Colonic mucosa (tissue), 4 donors: ENCODE measurements at regions not wholly inside any gene's neighbourhood (a gene's known extent, or its start where the extent isn't known, plus 50 kb on each side); places are given as distances from the start of the nearest gene placed in this dataset.

ENCODE experiments used
- DNase-seq: peaks from one replicate; pipeline ENCODE4 v3.0.0-alpha.2; 2020
- H3K27ac ChIP-seq: fragments of 200-600 bp; one replicate; pipeline ENCODE4 v1.8.0; 2021
- H3K27me3 ChIP-seq: fragments of 200-600 bp; one replicate; pipeline ENCODE4 v1.8.0; 2021
- H3K36me3 ChIP-seq: fragments of 200-600 bp; one replicate; pipeline ENCODE4 v1.8.0; 2021
- H3K4me1 ChIP-seq: fragments of 200-600 bp; one replicate; pipeline ENCODE4 v1.8.0; 2021; ENCODE audit warnings: mild to moderate bottlenecking
- H3K4me3 ChIP-seq: fragments of 200-600 bp; one replicate; pipeline ENCODE4 v1.8.0; 2021
- H3K9ac ChIP-seq, 2 donors: one replicate each; pipeline ENCODE4 v1.7.0; 2013; ENCODE audit warnings: control low read depth in 2 of 2, low read depth in 2 of 2, low read length in 2 of 2
- H3K9me3 ChIP-seq: fragments of 200-600 bp; one replicate; pipeline ENCODE4 v1.8.0; 2021
- intact Hi-C: fragments of 100-400 bp; cut with DNase I; formaldehyde crosslinking; loops from one replicate; pipeline ENCODE4 v1.14.1; 2022
- TF ChIP-seq, protein P1 (sequence below): fragments of 200-600 bp; IDR thresholded peaks from one replicate; pipeline ENCODE4 v1.8.0; 2022; ENCODE audit warnings: antibody characterized with exemption, mild to moderate bottlenecking
- donor health status: healthy.
- donor health status: DM: no; HTN: no; CAD: no.
- donor health status: DM: no; HTN: no; CAD: no.

DNA sequence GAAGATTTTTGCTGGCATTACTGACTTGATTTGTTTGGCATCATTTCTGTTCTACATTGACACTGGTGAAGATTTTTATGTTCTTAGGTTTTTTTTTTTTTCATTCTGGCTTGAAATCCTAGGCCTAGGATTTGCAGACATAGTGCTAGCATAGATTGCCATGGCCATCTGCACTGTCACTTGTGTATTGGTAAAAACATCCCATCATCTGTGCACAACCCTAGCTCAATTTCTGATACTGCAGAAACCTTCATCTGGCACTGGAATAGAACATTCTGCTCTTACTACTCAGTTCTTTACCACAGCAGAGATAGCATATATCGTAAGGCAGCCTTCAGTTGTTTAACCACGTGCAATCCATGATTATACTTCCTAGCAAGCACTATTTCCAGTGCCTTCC lies 111.5 kb upstream of the IL15 start:
- no peaks in the 10 kb centered on the region for H3K36me3 ChIP-seq
- H3K9me3 ChIP-seq = no peaks in the 10 kb centered on the region
- H3K27me3 ChIP-seq = no peaks in the 10 kb centered on the region
- no peak overlapping the region for H3K4me3 ChIP-seq
- no peak for DNase-seq
- no peak overlapping the region for H3K9ac ChIP-seq
- intact Hi-C loops = no loop called here
- TF ChIP-seq, protein P1, sequence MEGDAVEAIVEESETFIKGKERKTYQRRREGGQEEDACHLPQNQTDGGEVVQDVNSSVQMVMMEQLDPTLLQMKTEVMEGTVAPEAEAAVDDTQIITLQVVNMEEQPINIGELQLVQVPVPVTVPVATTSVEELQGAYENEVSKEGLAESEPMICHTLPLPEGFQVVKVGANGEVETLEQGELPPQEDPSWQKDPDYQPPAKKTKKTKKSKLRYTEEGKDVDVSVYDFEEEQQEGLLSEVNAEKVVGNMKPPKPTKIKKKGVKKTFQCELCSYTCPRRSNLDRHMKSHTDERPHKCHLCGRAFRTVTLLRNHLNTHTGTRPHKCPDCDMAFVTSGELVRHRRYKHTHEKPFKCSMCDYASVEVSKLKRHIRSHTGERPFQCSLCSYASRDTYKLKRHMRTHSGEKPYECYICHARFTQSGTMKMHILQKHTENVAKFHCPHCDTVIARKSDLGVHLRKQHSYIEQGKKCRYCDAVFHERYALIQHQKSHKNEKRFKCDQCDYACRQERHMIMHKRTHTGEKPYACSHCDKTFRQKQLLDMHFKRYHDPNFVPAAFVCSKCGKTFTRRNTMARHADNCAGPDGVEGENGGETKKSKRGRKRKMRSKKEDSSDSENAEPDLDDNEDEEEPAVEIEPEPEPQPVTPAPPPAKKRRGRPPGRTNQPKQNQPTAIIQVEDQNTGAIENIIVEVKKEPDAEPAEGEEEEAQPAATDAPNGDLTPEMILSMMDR = no peak
- H3K27ac ChIP-seq = no peak overlapping the region
- no peaks in the 10 kb centered on the region for H3K4me1 ChIP-seq

DNA sequence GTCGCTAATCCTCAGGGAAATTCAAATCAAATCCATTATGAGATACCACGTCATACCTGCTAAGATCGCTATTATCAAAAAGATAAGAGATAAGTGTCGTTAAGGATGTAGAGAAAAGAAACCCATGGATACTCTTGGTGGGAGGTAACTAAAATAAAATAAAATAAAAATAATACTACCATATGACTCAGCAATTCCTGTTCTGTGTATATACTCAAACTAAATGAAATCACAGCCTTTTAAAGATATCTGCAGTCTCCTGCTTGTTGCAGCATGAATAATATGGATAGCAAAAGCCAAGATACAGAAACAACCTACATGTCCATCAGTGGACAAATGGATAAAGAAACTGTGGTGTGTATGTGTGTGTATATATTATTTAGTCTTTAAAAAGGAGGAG lies 105.8 kb upstream of the IL15 start:
- no peak for DNase-seq
- no peak overlapping the region for H3K4me3 ChIP-seq
- TF ChIP-seq, protein P1 = no peak
- intact Hi-C loops = no loop called here
- H3K36me3 ChIP-seq = no peaks in the 10 kb centered on the region
- H3K27me3 ChIP-seq = no peaks in the 10 kb centered on the region
- no peak overlapping the region for H3K27ac ChIP-seq
- no peak overlapping the region for H3K9ac ChIP-seq
- H3K4me1 ChIP-seq = no peaks in the 10 kb centered on the region
- H3K9me3 ChIP-seq = no peaks in the 10 kb centered on the region

DNA sequence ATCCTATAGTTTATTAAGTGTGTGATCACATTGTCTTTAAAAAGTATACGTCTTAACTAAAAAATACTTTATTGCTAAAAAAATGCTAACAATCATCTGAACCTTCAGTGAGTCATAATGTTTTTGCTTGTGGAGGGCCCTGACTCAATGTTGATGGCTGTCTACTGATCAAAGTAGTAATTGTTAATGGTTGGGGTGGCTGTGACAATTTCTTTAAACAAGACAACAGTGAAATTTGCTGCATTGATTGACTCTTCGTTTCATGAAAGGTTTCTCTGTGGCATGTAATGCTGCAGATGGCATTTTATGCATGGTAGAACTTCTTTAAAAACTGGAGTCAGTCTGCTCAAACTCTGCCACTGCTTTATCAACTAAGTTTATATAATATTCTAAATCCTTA lies 101.4 kb upstream of the IL15 start:
- Histone ChIP-seq H3K36me3 (no peaks in the 10 kb centered on the region), H3K27ac (no peak overlapping the region), H3K9me3 (no peaks in the 10 kb centered on the region), H3K27me3 (no peaks in the 10 kb centered on the region), H3K4me1 (no peaks in the 10 kb centered on the region), H3K9ac (no peak overlapping the region), H3K4me3 (no peak overlapping the region)
- DNase-seq = no peak
- intact Hi-C loops = no loop called here
- TF ChIP-seq, protein P1 = no peak

DNA sequence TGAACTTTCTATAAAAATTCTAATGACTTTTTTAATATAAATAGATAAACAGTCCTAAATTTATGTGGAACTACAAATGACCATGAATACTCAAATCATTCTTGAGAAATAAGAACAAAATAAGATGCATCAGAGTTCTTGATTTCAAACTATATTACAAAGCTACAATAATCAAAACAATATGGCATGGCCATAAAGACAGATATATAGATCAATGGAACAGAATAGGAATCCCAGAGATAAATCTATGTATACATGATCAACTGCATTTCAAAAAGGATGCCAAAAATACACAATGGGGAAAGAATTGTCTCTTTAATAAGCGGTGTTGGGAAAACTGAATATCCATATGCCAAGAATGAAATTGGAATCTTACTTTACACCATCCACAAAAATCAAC lies 98.4 kb upstream of the IL15 start:
- DNase-seq = no peak
- Histone ChIP-seq H3K27me3 (no peaks in the 10 kb centered on the region), H3K9me3 (no peaks in the 10 kb centered on the region), H3K4me1 (no peaks in the 10 kb centered on the region), H3K27ac (no peak overlapping the region), H3K9ac (no peak overlapping the region), H3K4me3 (no peak overlapping the region), H3K36me3 (no peaks in the 10 kb centered on the region)
- TF ChIP-seq, protein P1 = no peak
- intact Hi-C loops = no loop called here

DNA sequence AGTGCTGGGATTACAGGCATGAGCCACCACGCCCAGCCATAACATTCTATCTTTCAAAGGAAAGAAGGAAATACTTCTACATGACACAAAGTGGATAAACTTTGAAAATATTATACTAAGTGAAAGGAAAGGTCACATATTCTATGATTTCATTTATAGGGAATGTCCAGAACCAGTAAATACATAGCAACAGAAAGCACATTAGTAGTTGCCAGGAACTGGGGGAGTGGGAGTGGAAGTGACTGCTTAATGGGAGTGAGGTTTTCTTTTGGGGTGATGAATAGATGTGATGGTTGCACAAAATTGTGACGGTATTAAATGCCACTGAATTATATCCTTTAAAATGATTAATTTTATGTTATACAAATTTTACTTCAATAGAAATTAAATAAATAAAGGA lies 95.7 kb upstream of the IL15 start:
- Histone ChIP-seq H3K27me3 (no peaks in the 10 kb centered on the region), H3K4me1 (no peaks in the 10 kb centered on the region), H3K9me3 (no peaks in the 10 kb centered on the region), H3K4me3 (no peak overlapping the region), H3K36me3 (no peaks in the 10 kb centered on the region), H3K9ac (no peak overlapping the region), H3K27ac (no peak overlapping the region)
- intact Hi-C loops = no loop called here
- no peak for DNase-seq
- TF ChIP-seq, protein P1 = no peak

DNA sequence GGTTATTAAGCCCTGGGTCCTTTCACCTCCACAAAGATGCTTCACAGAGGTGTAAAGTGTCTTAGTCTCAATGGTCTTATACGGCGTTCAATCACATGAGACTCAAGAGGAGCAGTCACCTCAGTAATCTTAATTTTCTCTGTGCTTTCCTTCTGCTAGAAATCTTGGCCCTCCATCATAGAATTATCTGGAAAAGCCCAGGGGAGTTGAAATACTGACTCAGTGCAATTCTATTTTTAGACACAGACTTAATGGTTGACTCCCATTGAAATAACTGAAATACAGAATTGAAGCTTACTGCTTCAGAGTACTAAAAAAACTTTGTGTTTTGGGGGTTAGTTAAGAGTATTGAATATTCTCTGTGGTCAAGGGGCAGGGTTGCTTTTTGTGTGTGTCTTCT lies 94.5 kb upstream of the IL15 start:
- no peak overlapping the region for H3K4me3 ChIP-seq
- no peaks in the 10 kb centered on the region for H3K36me3 ChIP-seq
- H3K27me3 ChIP-seq = no peaks in the 10 kb centered on the region
- TF ChIP-seq, protein P1 = no peak
- no peak overlapping the region for H3K27ac ChIP-seq
- no peaks in the 10 kb centered on the region for H3K4me1 ChIP-seq
- no peak for DNase-seq
- H3K9ac ChIP-seq = no peak overlapping the region
- H3K9me3 ChIP-seq = no peaks in the 10 kb centered on the region
- intact Hi-C loops = no loop called here
